ENCODE measurements at regions not wholly inside any gene's neighbourhood (a gene's known extent, or its start where the extent isn't known, plus 50 kb on each side); places are given as distances from the start of the nearest gene placed in this dataset.

- Mint-ChIP-seq H3K27me3 (ENCODE audit: low read depth in 3 of 3) (no peaks in the 10 kb centered on the region), H3K36me3 (no peaks in the 10 kb centered on the region), H3K4me3 (no peak overlapping the region), H3K4me1 (no peaks in the 10 kb centered on the region), H3K9me3 (peaks cover 2 to 11% (median 4%) of the 10 kb centered on the region in 7 donors), H3K27ac (no peak overlapping the region)
- Histone ChIP-seq H3K27me3 (ENCODE audit: control insufficient read depth in 2 of 2, insufficient read depth in 2 of 2, low read length in 2 of 2) (no peaks in the 10 kb centered on the region), H3K4me3 (replicated peaks in 1 of 3; ENCODE audit: low read depth in 2 of 3, low read length in 3 of 3) (no peak overlapping the region), H3K27ac (ENCODE audit: low read depth in 1 of 2, low read length in 2 of 2) (no peak overlapping the region), H3K9ac (ENCODE audit: insufficient read depth, low read length, poor library complexity, severe bottlenecking) (no peak overlapping the region), H3K4me2 (replicated peaks; ENCODE audit: extremely low read depth, low read length, poor library complexity, severe bottlenecking) (no peak overlapping the region), H4K20me1 (ENCODE audit: insufficient read depth, low read length) (no peaks in the 10 kb centered on the region), H2AFZ (ENCODE audit: insufficient read depth, low read depth, low read length, poor library complexity, severe bottlenecking) (no peak overlapping the region), H3K36me3 (replicated peaks in 1 of 2; ENCODE audit: control insufficient read depth in 1 of 2, insufficient read depth in 2 of 2, low read length in 2 of 2) (no peaks in the 10 kb centered on the region), H3K79me2 (ENCODE audit: insufficient read depth, low read length) (no peaks in the 10 kb centered on the region), H3K4me1 (ENCODE audit: control insufficient read depth in 1 of 2, insufficient read depth in 2 of 2, low read length in 2 of 2) (no peaks in the 10 kb centered on the region), H3K9me3 (replicated peaks in 1 of 2; ENCODE audit: control insufficient read depth in 1 of 2, insufficient read depth in 1 of 2, low read length in 2 of 2) (peaks cover 0 to 6% of the 10 kb centered on the region in 2 donors)
- intact Hi-C loops (cut with micrococcal nuclease) = no loop called here
- 50% methylated on average over 1 of the region's 1 CpG for WGBS (ENCODE audit: insufficient coverage)
- DNase-seq = no peak
- TF ChIP-seq, protein P1, sequence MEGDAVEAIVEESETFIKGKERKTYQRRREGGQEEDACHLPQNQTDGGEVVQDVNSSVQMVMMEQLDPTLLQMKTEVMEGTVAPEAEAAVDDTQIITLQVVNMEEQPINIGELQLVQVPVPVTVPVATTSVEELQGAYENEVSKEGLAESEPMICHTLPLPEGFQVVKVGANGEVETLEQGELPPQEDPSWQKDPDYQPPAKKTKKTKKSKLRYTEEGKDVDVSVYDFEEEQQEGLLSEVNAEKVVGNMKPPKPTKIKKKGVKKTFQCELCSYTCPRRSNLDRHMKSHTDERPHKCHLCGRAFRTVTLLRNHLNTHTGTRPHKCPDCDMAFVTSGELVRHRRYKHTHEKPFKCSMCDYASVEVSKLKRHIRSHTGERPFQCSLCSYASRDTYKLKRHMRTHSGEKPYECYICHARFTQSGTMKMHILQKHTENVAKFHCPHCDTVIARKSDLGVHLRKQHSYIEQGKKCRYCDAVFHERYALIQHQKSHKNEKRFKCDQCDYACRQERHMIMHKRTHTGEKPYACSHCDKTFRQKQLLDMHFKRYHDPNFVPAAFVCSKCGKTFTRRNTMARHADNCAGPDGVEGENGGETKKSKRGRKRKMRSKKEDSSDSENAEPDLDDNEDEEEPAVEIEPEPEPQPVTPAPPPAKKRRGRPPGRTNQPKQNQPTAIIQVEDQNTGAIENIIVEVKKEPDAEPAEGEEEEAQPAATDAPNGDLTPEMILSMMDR (IDR thresholded peaks at IDR 0.05) = no peak
These were observed 2310.2 kb downstream of the LRRC4C start for GRCh38 chr11:39149214-39149613.

DNA sequence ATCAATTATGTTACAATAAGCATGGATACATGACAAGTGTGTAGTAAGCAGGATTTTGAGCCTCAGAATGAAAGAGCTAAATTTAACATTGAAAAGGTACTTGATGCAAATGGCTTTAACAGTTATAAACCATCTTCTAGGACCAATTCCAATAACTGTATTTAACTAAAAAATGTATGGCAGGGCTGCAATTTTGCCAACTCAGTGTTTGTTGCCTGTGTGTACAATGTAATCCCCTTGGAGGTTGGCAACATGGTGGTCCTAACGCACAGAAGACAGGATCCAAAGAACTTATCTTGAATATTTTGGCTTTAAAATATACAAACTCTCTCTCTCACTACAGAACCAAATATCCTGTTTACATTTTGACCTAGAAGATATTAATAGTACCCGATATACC is 2314.1 kb downstream of the LRRC4C start:
- no peak overlapping the region for H3K4me3 ChIP-seq (replicated peaks in 1 of 3; ENCODE audit: low read depth in 2 of 3, low read length in 3 of 3)

More for the DNA sequence above, 2314.1 kb downstream of the LRRC4C start:
- Histone ChIP-seq H3K27ac (ENCODE audit: low read depth in 1 of 2, low read length in 2 of 2) (no peak overlapping the region), H3K4me1 (ENCODE audit: control insufficient read depth in 1 of 2, insufficient read depth in 2 of 2, low read length in 2 of 2) (no peaks in the 10 kb centered on the region), H3K79me2 (ENCODE audit: insufficient read depth, low read length) (no peaks in the 10 kb centered on the region), H3K4me2 (replicated peaks; ENCODE audit: extremely low read depth, low read length, poor library complexity, severe bottlenecking) (no peak overlapping the region), H3K9me3 (replicated peaks in 1 of 2; ENCODE audit: control insufficient read depth in 1 of 2, insufficient read depth in 1 of 2, low read length in 2 of 2) (peaks cover 0 to 3% of the 10 kb centered on the region in 2 donors), H3K36me3 (replicated peaks in 1 of 2; ENCODE audit: control insufficient read depth in 1 of 2, insufficient read depth in 2 of 2, low read length in 2 of 2) (no peaks in the 10 kb centered on the region), H4K20me1 (ENCODE audit: insufficient read depth, low read length) (no peaks in the 10 kb centered on the region), H3K9ac (ENCODE audit: insufficient read depth, low read length, poor library complexity, severe bottlenecking) (no peak overlapping the region), H3K27me3 (ENCODE audit: control insufficient read depth in 2 of 2, insufficient read depth in 2 of 2, low read length in 2 of 2) (no peaks in the 10 kb centered on the region), H2AFZ (ENCODE audit: insufficient read depth, low read depth, low read length, poor library complexity, severe bottlenecking) (no peak overlapping the region)
- H3K27ac Mint-ChIP-seq = no peak overlapping the region
- no peak for DNase-seq
- no CpG with 5 or more reads among the region's 2 CpGs for WGBS (ENCODE audit: insufficient coverage)
- intact Hi-C loops (cut with micrococcal nuclease) = no loop called here
- H3K4me1 Mint-ChIP-seq = no peaks in the 10 kb centered on the region
- peaks cover 0 to 8% (median 2%) of the 10 kb centered on the region in 7 donors for H3K9me3 Mint-ChIP-seq
- no peaks in the 10 kb centered on the region for H3K27me3 Mint-ChIP-seq (ENCODE audit: low read depth in 3 of 3)
- TF ChIP-seq, protein P1 (IDR thresholded peaks at IDR 0.05) = no peak
- H3K4me3 Mint-ChIP-seq = no peak overlapping the region
- no peaks in the 10 kb centered on the region for H3K36me3 Mint-ChIP-seq
